PFSK-1 (cell line): ENCODE measurements at regions not wholly inside any gene's neighbourhood (a gene's known extent, or its start where the extent isn't known, plus 50 kb on each side); places are given as distances from the start of the nearest gene placed in this dataset.

Experiments
- FOXP2 ChIP-seq: optimal IDR thresholded peaks from 2 replicates; pipeline ENCODE3; 2011; ENCODE audit warnings: borderline replicate concordance, control low read depth, inconsistent platforms; ENCODE audit not compliant: insufficient read depth; ENCODE audit errors: extremely low read length, extremely low read depth
- POLR2AphosphoS5 ChIP-seq: IDR thresholded peaks from 2 replicates; pipeline ENCODE4 v1.6.1; 2012; ENCODE audit warnings: low read depth, mild to moderate bottlenecking, control low read depth, low read length, moderate library complexity
- REST ChIP-seq, 2 experiments: IDR thresholded peaks; 2 replicates each; pipeline versions ENCODE4 v1.6.1 to v1.8.0; 2011 to 2012; ENCODE audit warnings: low read depth in 2 of 2, low read length in 2 of 2, control low read depth in 1 of 2, inconsistent platforms in 1 of 2, mild to moderate bottlenecking in 1 of 2, moderate library complexity in 1 of 2; ENCODE audit not compliant: insufficient read depth in 1 of 2
- SIN3A ChIP-seq: IDR thresholded peaks from 2 replicates; pipeline ENCODE4 v1.6.1; 2012; ENCODE audit warnings: mild to moderate bottlenecking, low read length, moderate library complexity, borderline replicate concordance; ENCODE audit not compliant: insufficient read depth
- TAF1 ChIP-seq: IDR thresholded peaks from 2 replicates; pipeline ENCODE4 v1.6.1; 2012; ENCODE audit warnings: low read length, control low read depth, borderline replicate concordance; ENCODE audit not compliant: insufficient read depth

- TF ChIP-seq POLR2AphosphoS5 = no peak
- TF ChIP-seq REST (IDR thresholded peaks at IDR 0.05; ENCODE audit: insufficient read depth in 1 of 2, low read depth in 2 of 2, low read length in 2 of 2) = no peak
These were observed 70.7 kb upstream of the ANTXRL start for GRCh38 chr10:46216003-46216634.

- 0 out of 4 replicates have a peak, but pooled peaks of 1 of the 2 experiments have one; percentile 33 for TF ChIP-seq REST (IDR thresholded peaks at IDR 0.05; ENCODE audit: insufficient read depth in 1 of 2, low read depth in 2 of 2, low read length in 2 of 2)
- TF ChIP-seq POLR2AphosphoS5 = no peak
These were observed 69.7 kb upstream of the ANTXRL start for GRCh38 chr10:46216836-46217751.

- TF ChIP-seq FOXP2 (no peak), REST (IDR thresholded peaks at IDR 0.05; ENCODE audit: insufficient read depth in 1 of 2, low read depth in 2 of 2, low read length in 2 of 2) (no peak), TAF1 (no peak), SIN3A (no peak), POLR2AphosphoS5 (no peak)
These were observed 68.9 kb upstream of the ANTXRL start for GRCh38 chr10:46217752-46218453.

- TF ChIP-seq REST (IDR thresholded peaks at IDR 0.05; ENCODE audit: insufficient read depth in 1 of 2, low read depth in 2 of 2, low read length in 2 of 2) (no peak), TAF1 (no peak), SIN3A (no peak), POLR2AphosphoS5 (no peak), FOXP2 (no peak)
These were observed 67.9 kb upstream of the ANTXRL start for GRCh38 chr10:46218921-46219320.
